Brain microvascular endothelial cell (primary cell): ENCODE measurements at regions not wholly inside any gene's neighbourhood (a gene's known extent, or its start where the extent isn't known, plus 50 kb on each side); places are given as distances from the start of the nearest gene placed in this dataset.

Experiments
- DNase-seq: peaks from one replicate; pipeline ENCODE4 v3.0.0-alpha.2; 2020
- H3K27ac ChIP-seq: fragments of 250-450 bp; sonication (Bioruptor Pico); 2 replicates; pipeline ENCODE4 v1.5.1; 2020; ENCODE audit warnings: mild to moderate bottlenecking, moderate library complexity
- H3K27me3 ChIP-seq: fragments of 250-450 bp; sonication (Bioruptor Pico); replicated peaks from 2 replicates; pipeline ENCODE4 v1.5.1; 2020; ENCODE audit warnings: mild to moderate bottlenecking
- H3K36me3 ChIP-seq: fragments of 250-450 bp; sonication (Bioruptor Pico); replicated peaks from 2 replicates; pipeline ENCODE4 v1.5.1; 2020; ENCODE audit warnings: mild to moderate bottlenecking
- H3K4me3 ChIP-seq: 2 replicates; pipeline ENCODE4 v1.5.1; 2011; ENCODE audit warnings: low read depth, mild to moderate bottlenecking, control low read depth, low read length, moderate library complexity
- in situ Hi-C: cut with HindIII; loops from 2 replicates; pipeline ENCODE4 v1.10.0; 2017; ENCODE audit warnings: low sequenced_read_pairs, low pct_ligation_motif_present
- TF ChIP-seq, protein P1 (sequence below): IDR thresholded peaks from 2 replicates; pipeline ENCODE4 v1.5.1; 2011; ENCODE audit warnings: low read depth, mild to moderate bottlenecking, moderate library complexity, low read length, control low read depth, inconsistent platforms; ENCODE audit errors: missing control alignments

GRCh38 chr1:10864776-10865175, 68.3 kb upstream of the CASZ1 start:
- Histone ChIP-seq H3K36me3 (no peaks in the 10 kb centered on the region), H3K27me3 (peaks cover 54% of the 10 kb centered on the region), H3K27ac (no peak overlapping the region), H3K4me3 (no peak overlapping the region)
- TF ChIP-seq, protein P1, sequence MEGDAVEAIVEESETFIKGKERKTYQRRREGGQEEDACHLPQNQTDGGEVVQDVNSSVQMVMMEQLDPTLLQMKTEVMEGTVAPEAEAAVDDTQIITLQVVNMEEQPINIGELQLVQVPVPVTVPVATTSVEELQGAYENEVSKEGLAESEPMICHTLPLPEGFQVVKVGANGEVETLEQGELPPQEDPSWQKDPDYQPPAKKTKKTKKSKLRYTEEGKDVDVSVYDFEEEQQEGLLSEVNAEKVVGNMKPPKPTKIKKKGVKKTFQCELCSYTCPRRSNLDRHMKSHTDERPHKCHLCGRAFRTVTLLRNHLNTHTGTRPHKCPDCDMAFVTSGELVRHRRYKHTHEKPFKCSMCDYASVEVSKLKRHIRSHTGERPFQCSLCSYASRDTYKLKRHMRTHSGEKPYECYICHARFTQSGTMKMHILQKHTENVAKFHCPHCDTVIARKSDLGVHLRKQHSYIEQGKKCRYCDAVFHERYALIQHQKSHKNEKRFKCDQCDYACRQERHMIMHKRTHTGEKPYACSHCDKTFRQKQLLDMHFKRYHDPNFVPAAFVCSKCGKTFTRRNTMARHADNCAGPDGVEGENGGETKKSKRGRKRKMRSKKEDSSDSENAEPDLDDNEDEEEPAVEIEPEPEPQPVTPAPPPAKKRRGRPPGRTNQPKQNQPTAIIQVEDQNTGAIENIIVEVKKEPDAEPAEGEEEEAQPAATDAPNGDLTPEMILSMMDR, result no peak
- in situ Hi-C loops, result no loop called here
- DNase-seq, result no peak

- peaks cover 49% of the 10 kb centered on the region for H3K27me3 ChIP-seq
These were observed 69.3 kb upstream of the CASZ1 start for GRCh38 chr1:10865518-10866320.

DNA sequence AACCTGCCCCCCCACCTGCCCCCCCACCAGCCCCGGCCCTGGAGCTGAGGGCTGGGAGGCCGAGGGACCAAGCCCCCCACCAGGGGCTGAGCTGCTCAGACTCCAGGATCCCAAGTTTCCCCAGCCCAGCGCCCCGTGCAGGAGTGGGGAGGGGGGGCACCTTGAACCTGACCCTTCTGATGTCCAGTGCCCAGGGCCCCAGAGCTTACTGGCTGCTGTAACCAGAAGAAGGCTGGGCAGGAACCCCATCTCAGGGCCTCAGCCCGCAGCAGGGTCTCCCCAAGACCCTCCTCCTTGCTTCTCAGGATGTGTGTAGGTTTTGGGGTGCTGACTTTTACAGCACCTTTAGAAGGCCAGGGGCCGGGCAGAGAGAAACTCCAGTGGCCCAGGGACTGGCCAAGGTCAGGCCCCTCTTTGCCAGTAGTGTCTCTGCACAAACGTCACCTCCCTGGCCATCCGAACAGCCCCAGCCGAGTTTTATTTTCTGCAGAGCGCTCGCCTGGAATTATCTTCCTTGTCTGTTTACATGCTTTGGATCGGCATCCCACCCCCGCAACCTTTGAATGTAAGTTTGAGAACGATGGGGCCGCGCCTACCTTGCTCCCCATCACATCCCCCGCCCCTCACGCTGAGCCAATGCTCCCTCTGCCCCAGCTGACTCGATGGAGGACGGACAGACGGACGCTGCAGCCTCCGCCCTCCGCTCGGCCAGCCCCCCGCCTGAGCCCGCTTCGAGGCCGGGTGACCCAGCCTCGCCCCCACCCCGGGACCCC, 70.1 kb upstream of the CASZ1 start:
- TF ChIP-seq, protein P1, result no peak
- Histone ChIP-seq H3K36me3 (no peaks in the 10 kb centered on the region), H3K4me3 (peak overlapping the region; percentile 43), H3K27ac (no peak overlapping the region), H3K27me3 (peaks cover 45% of the 10 kb centered on the region)
- peak; percentile 6 for DNase-seq
- in situ Hi-C loops, result no loop called here

More at GRCh38 chr1:10865518-10866320, 69.3 kb upstream of the CASZ1 start:
- no peak overlapping the region for H3K27ac ChIP-seq
- TF ChIP-seq, protein P1, result no peak
- H3K4me3 ChIP-seq, result no peak overlapping the region
- in situ Hi-C loops, result no loop called here
- H3K36me3 ChIP-seq, result no peaks in the 10 kb centered on the region
- DNase-seq, result no peak

- H3K4me3 ChIP-seq, result peak overlapping the region; percentile 32
- in situ Hi-C loops, result no loop called here
These were observed 70.8 kb upstream of the CASZ1 start for GRCh38 chr1:10867138-10867721.

GRCh38 chr1:10867914-10868598, 71.6 kb upstream of the CASZ1 start:
- H3K27me3 ChIP-seq, result peaks cover 38% of the 10 kb centered on the region
- H3K36me3 ChIP-seq, result no peaks in the 10 kb centered on the region
- no peak overlapping the region for H3K4me3 ChIP-seq
- TF ChIP-seq, protein P1, result no peak
- in situ Hi-C loops, result no loop called here
- no peak for DNase-seq
- no peak overlapping the region for H3K27ac ChIP-seq

More at GRCh38 chr1:10867138-10867721, 70.8 kb upstream of the CASZ1 start:
- Histone ChIP-seq H3K36me3 (no peaks in the 10 kb centered on the region), H3K27me3 (peaks cover 41% of the 10 kb centered on the region), H3K27ac (no peak overlapping the region)
- DNase-seq, result peak; percentile 12
- TF ChIP-seq, protein P1, result no peak
